HepG2 (cell line): ENCODE measurements at regions not wholly inside any gene's neighbourhood (a gene's known extent, or its start where the extent isn't known, plus 50 kb on each side); places are given as distances from the start of the nearest gene placed in this dataset.

Experiments used
- ATAC-seq: fragments of 200-7000 bp; cut with Tn5 transposase; 3 replicates; pipeline ENCODE4 v1.9.1; 2020; ENCODE audit warnings: mild to moderate bottlenecking, moderate library complexity
- BruUV-seq: library from RNA; stranded (reverse); fragments of 400-500 nt; replicated peaks from 2 replicates; lab custom pipeline; 2021; lab: Mats Ljungman, UMichigan
- CTCF ChIA-PET: fragments of 300-600 bp; formaldehyde crosslinking; extraction: SDS; loops from one replicate; lab custom pipeline; 2021; ENCODE audit warnings: low total read pairs, inconsistent platforms, low intra/inter-chr PET ratio; lab: Yijun Ruan, JAX
- POLR2A ChIA-PET: fragments of 350-600 bp; sonication (Branson Sonifier 250); formaldehyde crosslinking; loops from one replicate; lab custom pipeline; 2020; ENCODE audit warnings: antibody characterized with exemption, inconsistent platforms; lab: Yijun Ruan, JAX
- DNase-seq: peaks from one replicate; pipeline ENCODE4 v3.0.0-alpha.2; 2015; ENCODE audit warnings: low spot score
- FAIRE-seq: peaks from 3 replicates; lab custom pipeline; 2011; peaks lifted over from hg19 to GRCh38; lab: Jason Lieb, UNC
- H2AFZ ChIP-seq: one replicate; pipeline ENCODE4 v1.6.1; 2011; ENCODE audit warnings: low read length, inconsistent platforms
- H3K27ac ChIP-seq: fragments of 300-600 bp; 3 replicates; pipeline ENCODE4 v1.8.0; 2011; ENCODE audit warnings: mixed run types, mild to moderate bottlenecking, mixed read lengths, low read length, inconsistent platforms; ENCODE audit not compliant: insufficient read depth; ENCODE audit errors: extremely low read length
- H3K27me3 ChIP-seq, 2 experiments: fragments of 200-600 bp in 1 of 2; 2 replicates in 1 of 2; 3 replicates in 1 of 2; pipeline versions ENCODE4 v1.6.0 to v1.8.0; 2011; ENCODE audit warnings: low read length in 2 of 2, mild to moderate bottlenecking in 2 of 2, moderate library complexity in 2 of 2, inconsistent platforms in 1 of 2; ENCODE audit not compliant: insufficient read depth in 2 of 2, control insufficient read depth in 1 of 2
- H3K36me3 ChIP-seq, 2 experiments: fragments of 200-600 bp in 1 of 2; replicated peaks in 1 of 2; 2 replicates in 1 of 2; 3 replicates in 1 of 2; pipeline versions ENCODE4 v1.5.1 to v1.8.0; 2011; ENCODE audit warnings: low read length in 2 of 2, inconsistent platforms in 1 of 2; ENCODE audit not compliant: insufficient read depth in 2 of 2, control insufficient read depth in 1 of 2
- H3K4me1 ChIP-seq: 2 replicates; pipeline ENCODE4 v1.5.1; 2012; ENCODE audit warnings: low read length, inconsistent platforms; ENCODE audit not compliant: insufficient read depth
- H3K4me2 ChIP-seq: 2 replicates; pipeline ENCODE4 v1.6.0; 2011; ENCODE audit warnings: low read depth, low read length, inconsistent platforms
- H3K4me3 ChIP-seq, 3 experiments: fragments of 200-600 bp in 1 of 3; sonication (generic), shearing (Covaris generic) in 1 of 3; replicated peaks in 1 of 3; 2 replicates each; pipeline ENCODE4 v1.5.1; 2011 to 2016; ENCODE audit warnings: low read length in 3 of 3, inconsistent platforms in 2 of 3, low read depth in 2 of 3, mild to moderate bottlenecking in 2 of 3, control low read depth in 1 of 3, mixed read lengths in 1 of 3; ENCODE audit not compliant: insufficient read depth in 1 of 3
- H3K79me2 ChIP-seq: one replicate; pipeline ENCODE4 v1.6.1; 2011; ENCODE audit warnings: low read length, inconsistent platforms; ENCODE audit not compliant: insufficient read depth
- H3K9ac ChIP-seq: 2 replicates; pipeline ENCODE4 v1.6.0; 2011; ENCODE audit warnings: mild to moderate bottlenecking, low read depth, low read length, inconsistent platforms; ENCODE audit not compliant: insufficient read depth
- H3K9me3 ChIP-seq: 2 replicates; pipeline ENCODE4 v1.5.1; 2012; ENCODE audit warnings: mild to moderate bottlenecking, low read length
- H4K20me1 ChIP-seq: 2 replicates; pipeline ENCODE4 v1.6.0; 2011; ENCODE audit warnings: inconsistent platforms, mild to moderate bottlenecking, low read length, moderate library complexity; ENCODE audit not compliant: insufficient read depth
- ASH2L ChIP-seq: fragments of 300-600, 200-600 bp; sonication (generic); IDR thresholded peaks from 2 replicates; pipeline ENCODE4 v1.7.0; 2017; ENCODE audit warnings: low read depth, mild to moderate bottlenecking, moderate library complexity, mixed read lengths, low read length; ENCODE audit not compliant: insufficient read length
- DR1 ChIP-seq: sonication (generic); formaldehyde crosslinking; IDR thresholded peaks from 2 replicates; pipeline ENCODE4 v1.8.0; 2021; ENCODE audit warnings: mild to moderate bottlenecking, missing genetic modification reagents, inconsistent platforms
- JARID2 ChIP-seq: sonication (generic); formaldehyde crosslinking; IDR thresholded peaks from 2 replicates; pipeline ENCODE4 v1.8.1; 2023; ENCODE audit warnings: missing genetic modification reagents, inconsistent platforms; ENCODE audit not compliant: insufficient replicate concordance
- MAFG ChIP-seq: sonication (generic); formaldehyde crosslinking; IDR thresholded peaks from 2 replicates; pipeline ENCODE4 v1.5.1; 2020; ENCODE audit warnings: mild to moderate bottlenecking, missing genetic modification reagents
- MEIS1 ChIP-seq: sonication (generic); formaldehyde crosslinking; IDR thresholded peaks from 2 replicates; pipeline ENCODE4 v1.9.0; 2021; ENCODE audit warnings: mild to moderate bottlenecking, missing genetic modification reagents, moderate library complexity, borderline replicate concordance
- PAF1 ChIP-seq: IDR thresholded peaks from 2 replicates; pipeline ENCODE4 v1.6.1; 2016; ENCODE audit warnings: missing genetic modification reagents, missing compliant biosample characterization
- RAD51 ChIP-seq: fragments of 450-650 bp; IDR thresholded peaks from 2 replicates; pipeline ENCODE4 v1.6.1; 2016; ENCODE audit warnings: borderline replicate concordance
- STAT6 ChIP-seq: sonication (generic); formaldehyde crosslinking; IDR thresholded peaks from 2 replicates; pipeline ENCODE4 v1.4.0; 2020; ENCODE audit warnings: missing genetic modification reagents, mild to moderate bottlenecking, borderline replicate concordance
- THAP8 ChIP-seq: sonication (generic); formaldehyde crosslinking; IDR thresholded peaks from 2 replicates; pipeline ENCODE4 v1.5.1; 2020; ENCODE audit warnings: missing genetic modification reagents, mild to moderate bottlenecking, borderline replicate concordance
- ZSCAN12 ChIP-seq: sonication (generic); formaldehyde crosslinking; IDR thresholded peaks from 2 replicates; pipeline ENCODE4 v1.9.0; 2021; ENCODE audit warnings: mild to moderate bottlenecking, missing genetic modification reagents
- WGBS: methylation state at CpG from one replicate; pipeline ENCODE4 v1.1.6; 2017; ENCODE audit warnings: low lambda C conversion rate; 5-methylcytosine and 5-hydroxymethylcytosine counted together
- in situ Hi-C: cut with HindIII; loops from 2 replicates; pipeline ENCODE4 v1.10.0; 2017; ENCODE audit warnings: low pct_unique_long_range_greater_than_20kb; ENCODE audit not compliant: extremely low pct_ligation_motif_present
- intact Hi-C: fragments of 100-400 bp; cut with micrococcal nuclease; formaldehyde crosslinking; loops from one replicate; pipeline ENCODE4 v1.10.0; 2022; ENCODE audit not compliant: unreplicated experiment
- TF ChIP-seq, protein P1 (sequence below): sonication (generic); formaldehyde crosslinking; IDR thresholded peaks from 2 replicates; pipeline ENCODE4 v1.5.0; 2020; ENCODE audit warnings: mild to moderate bottlenecking, missing genetic modification reagents, borderline replicate concordance
- TF ChIP-seq, protein P2 (sequence below): sonication (generic); formaldehyde crosslinking; IDR thresholded peaks from 2 replicates; pipeline ENCODE4 v1.4.0; 2020; ENCODE audit warnings: missing genetic modification reagents

GRCh38 chr16:10326647-10327046 is 59.2 kb upstream of the ATF7IP2 start:
- TF ChIP-seq ZSCAN12 (CRISPR knock-in tag) (no peak), JARID2 (no peak), STAT6 (no peak), THAP8 (CRISPR knock-in tag) (no peak), MEIS1 (no peak), DR1 (CRISPR knock-in tag) (no peak), MAFG (CRISPR knock-in tag) (no peak), ASH2L (no peak), PAF1 (CRISPR knock-in tag) (no peak), RAD51 (no peak)
- TF ChIP-seq, protein P1, sequence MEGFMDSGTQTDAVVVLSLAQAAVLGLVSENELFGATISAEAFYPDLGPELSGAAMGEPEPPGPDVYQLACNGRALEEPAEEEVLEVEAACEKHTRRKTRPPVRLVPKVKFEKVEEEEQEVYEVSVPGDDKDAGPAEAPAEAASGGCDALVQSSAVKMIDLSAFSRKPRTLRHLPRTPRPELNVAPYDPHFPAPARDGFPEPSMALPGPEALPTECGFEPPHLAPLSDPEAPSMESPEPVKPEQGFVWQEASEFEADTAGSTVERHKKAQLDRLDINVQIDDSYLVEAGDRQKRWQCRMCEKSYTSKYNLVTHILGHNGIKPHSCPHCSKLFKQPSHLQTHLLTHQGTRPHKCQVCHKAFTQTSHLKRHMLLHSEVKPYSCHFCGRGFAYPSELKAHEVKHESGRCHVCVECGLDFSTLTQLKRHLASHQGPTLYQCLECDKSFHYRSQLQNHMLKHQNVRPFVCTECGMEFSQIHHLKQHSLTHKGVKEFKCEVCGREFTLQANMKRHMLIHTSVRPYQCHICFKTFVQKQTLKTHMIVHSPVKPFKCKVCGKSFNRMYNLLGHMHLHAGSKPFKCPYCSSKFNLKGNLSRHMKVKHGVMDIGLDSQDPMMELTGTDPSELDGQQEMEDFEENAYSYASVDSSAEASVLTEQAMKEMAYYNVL (CRISPR knock-in tag) = no peak
- TF ChIP-seq, protein P2, sequence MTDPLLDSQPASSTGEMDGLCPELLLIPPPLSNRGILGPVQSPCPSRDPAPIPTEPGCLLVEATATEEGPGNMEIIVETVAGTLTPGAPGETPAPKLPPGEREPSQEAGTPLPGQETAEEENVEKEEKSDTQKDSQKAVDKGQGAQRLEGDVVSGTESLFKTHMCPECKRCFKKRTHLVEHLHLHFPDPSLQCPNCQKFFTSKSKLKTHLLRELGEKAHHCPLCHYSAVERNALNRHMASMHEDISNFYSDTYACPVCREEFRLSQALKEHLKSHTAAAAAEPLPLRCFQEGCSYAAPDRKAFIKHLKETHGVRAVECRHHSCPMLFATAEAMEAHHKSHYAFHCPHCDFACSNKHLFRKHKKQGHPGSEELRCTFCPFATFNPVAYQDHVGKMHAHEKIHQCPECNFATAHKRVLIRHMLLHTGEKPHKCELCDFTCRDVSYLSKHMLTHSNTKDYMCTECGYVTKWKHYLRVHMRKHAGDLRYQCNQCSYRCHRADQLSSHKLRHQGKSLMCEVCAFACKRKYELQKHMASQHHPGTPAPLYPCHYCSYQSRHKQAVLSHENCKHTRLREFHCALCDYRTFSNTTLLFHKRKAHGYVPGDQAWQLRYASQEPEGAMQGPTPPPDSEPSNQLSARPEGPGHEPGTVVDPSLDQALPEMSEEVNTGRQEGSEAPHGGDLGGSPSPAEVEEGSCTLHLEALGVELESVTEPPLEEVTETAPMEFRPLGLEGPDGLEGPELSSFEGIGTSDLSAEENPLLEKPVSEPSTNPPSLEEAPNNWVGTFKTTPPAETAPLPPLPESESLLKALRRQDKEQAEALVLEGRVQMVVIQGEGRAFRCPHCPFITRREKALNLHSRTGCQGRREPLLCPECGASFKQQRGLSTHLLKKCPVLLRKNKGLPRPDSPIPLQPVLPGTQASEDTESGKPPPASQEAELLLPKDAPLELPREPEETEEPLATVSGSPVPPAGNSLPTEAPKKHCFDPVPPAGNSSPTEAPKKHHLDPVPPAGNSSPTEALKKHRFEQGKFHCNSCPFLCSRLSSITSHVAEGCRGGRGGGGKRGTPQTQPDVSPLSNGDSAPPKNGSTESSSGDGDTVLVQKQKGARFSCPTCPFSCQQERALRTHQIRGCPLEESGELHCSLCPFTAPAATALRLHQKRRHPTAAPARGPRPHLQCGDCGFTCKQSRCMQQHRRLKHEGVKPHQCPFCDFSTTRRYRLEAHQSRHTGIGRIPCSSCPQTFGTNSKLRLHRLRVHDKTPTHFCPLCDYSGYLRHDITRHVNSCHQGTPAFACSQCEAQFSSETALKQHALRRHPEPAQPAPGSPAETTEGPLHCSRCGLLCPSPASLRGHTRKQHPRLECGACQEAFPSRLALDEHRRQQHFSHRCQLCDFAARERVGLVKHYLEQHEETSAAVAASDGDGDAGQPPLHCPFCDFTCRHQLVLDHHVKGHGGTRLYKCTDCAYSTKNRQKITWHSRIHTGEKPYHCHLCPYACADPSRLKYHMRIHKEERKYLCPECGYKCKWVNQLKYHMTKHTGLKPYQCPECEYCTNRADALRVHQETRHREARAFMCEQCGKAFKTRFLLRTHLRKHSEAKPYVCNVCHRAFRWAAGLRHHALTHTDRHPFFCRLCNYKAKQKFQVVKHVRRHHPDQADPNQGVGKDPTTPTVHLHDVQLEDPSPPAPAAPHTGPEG (CRISPR knock-in tag) = no peak
- TF ChIP-seq, all 625 proteins: peak for 0
- CTCF ChIA-PET = no interaction called here
- Histone ChIP-seq H3K79me2 (no peaks in the 10 kb centered on the region), H3K4me2 (no peak overlapping the region), H3K9ac (no peak overlapping the region), H3K4me3 (no peak overlapping the region), H3K27ac (no peak overlapping the region), H2AFZ (no peak overlapping the region), H4K20me1 (no peaks in the 10 kb centered on the region), H3K36me3 (no peaks in the 10 kb centered on the region), H3K9me3 (no peaks in the 10 kb centered on the region), H3K4me1 (peaks cover 75% of the 10 kb centered on the region), H3K27me3 (no peaks in the 10 kb centered on the region)
- FAIRE-seq (no peak), DNase-seq (no peak), ATAC-seq (no peak)
- POLR2A ChIA-PET = no interaction called here
- in situ Hi-C loops (no loop called here), intact Hi-C loops (no loop called here)
- no TSS peak for BruUV-seq
- 94% methylated on average over 5 of the region's 5 CpGs for WGBS
